Uterus (tissue), 3 donors: ENCODE measurements at regions not wholly inside any gene's neighbourhood (a gene's known extent, or its start where the extent isn't known, plus 50 kb on each side); places are given as distances from the start of the nearest gene placed in this dataset.

Source experiments
- DNase-seq, 2 donors: peaks; one replicate each; pipeline ENCODE4 v3.0.0-alpha.2; 2019 to 2020
- H3K27ac ChIP-seq, 2 donors: fragments of 200-600 bp; sonication (generic); 1 replicate in 1 of 2; 2 replicates in 1 of 2; pipeline ENCODE4 v1.5.1; 2016 to 2018
- H3K27me3 ChIP-seq, 2 donors: fragments of 200-600 bp; sonication (generic); one replicate each; pipeline ENCODE4 v1.5.1; 2018 to 2019; ENCODE audit warnings: control low read depth in 1 of 2
- H3K36me3 ChIP-seq, 2 donors: fragments of 200-600 bp; sonication (generic); one replicate each; pipeline ENCODE4 v1.5.1; 2019; ENCODE audit warnings: control low read depth in 1 of 2
- H3K4me1 ChIP-seq, 2 donors: fragments of 200-600 bp; sonication (generic); one replicate each; pipeline ENCODE4 v1.5.1; 2018 to 2019; ENCODE audit warnings: control low read depth in 1 of 2
- H3K4me3 ChIP-seq, 2 donors: fragments of 200-600 bp; sonication (generic); 1 replicate in 1 of 2; 2 replicates in 1 of 2; pipeline ENCODE4 v1.5.1; 2018 to 2019; ENCODE audit warnings: mild to moderate bottlenecking in 1 of 2
- H3K9me3 ChIP-seq, 2 donors: fragments of 200-600 bp; sonication (generic); one replicate each; pipeline ENCODE4 v1.5.1; 2019; ENCODE audit warnings: control low read depth in 1 of 2
- POLR2A ChIP-seq, 2 donors: fragments of 450-650 bp; IDR thresholded peaks; one replicate each; pipeline ENCODE4 v1.6.1; 2016; ENCODE audit warnings: antibody characterized with exemption in 2 of 2, mild to moderate bottlenecking in 1 of 2, moderate library complexity in 1 of 2
- intact Hi-C: fragments of 100-400 bp; cut with DNase I; formaldehyde crosslinking; loops from one replicate; pipeline ENCODE4 v1.15.1; 2023; ENCODE audit warnings: low total_unique reads
- TF ChIP-seq, protein P1 (sequence below), 4 experiments: fragments of 200-600 bp in 2 of 4; fragments of 450-650 bp in 2 of 4; sonication (generic) in 2 of 4; IDR thresholded peaks; one replicate each; pipeline ENCODE4 v1.5.1; 2016 to 2019; ENCODE audit warnings: antibody characterized with exemption in 4 of 4, mild to moderate bottlenecking in 2 of 4, moderate library complexity in 1 of 4
- donor health status: DM: yes; HTN: yes; CAD: no.

DNA sequence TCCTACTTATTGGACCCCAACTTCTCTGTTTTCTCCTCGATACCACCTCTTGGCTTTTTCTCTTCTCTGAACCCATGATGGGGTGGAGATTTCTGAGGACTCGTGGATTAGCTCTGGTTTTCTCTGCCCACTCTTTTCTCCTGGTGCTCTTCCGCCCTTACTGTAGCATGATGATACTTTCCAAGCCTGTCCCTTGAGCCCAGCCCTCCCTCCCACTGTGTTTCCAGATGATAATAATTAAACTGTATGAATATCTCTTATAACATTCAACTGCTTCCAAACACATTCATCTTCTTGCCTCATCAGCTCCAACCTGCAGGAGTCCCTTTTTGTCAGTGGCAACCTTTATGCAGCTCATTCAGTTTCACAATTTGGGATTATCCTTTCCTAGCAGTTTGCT, 494.2 kb upstream of the KLF4 start:
- no peaks in the 10 kb centered on the region for H3K9me3 ChIP-seq
- no peak overlapping the region for H3K4me3 ChIP-seq
- no peaks in the 10 kb centered on the region for H3K36me3 ChIP-seq
- TF ChIP-seq POLR2A (IDR thresholded peaks at IDR 0.05): no peak
- TF ChIP-seq, protein P1, sequence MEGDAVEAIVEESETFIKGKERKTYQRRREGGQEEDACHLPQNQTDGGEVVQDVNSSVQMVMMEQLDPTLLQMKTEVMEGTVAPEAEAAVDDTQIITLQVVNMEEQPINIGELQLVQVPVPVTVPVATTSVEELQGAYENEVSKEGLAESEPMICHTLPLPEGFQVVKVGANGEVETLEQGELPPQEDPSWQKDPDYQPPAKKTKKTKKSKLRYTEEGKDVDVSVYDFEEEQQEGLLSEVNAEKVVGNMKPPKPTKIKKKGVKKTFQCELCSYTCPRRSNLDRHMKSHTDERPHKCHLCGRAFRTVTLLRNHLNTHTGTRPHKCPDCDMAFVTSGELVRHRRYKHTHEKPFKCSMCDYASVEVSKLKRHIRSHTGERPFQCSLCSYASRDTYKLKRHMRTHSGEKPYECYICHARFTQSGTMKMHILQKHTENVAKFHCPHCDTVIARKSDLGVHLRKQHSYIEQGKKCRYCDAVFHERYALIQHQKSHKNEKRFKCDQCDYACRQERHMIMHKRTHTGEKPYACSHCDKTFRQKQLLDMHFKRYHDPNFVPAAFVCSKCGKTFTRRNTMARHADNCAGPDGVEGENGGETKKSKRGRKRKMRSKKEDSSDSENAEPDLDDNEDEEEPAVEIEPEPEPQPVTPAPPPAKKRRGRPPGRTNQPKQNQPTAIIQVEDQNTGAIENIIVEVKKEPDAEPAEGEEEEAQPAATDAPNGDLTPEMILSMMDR (IDR thresholded peaks at IDR 0.05): no peak
- H3K4me1 ChIP-seq: no peaks in the 10 kb centered on the region
- H3K27me3 ChIP-seq: no peaks in the 10 kb centered on the region
- no peak overlapping the region for H3K27ac ChIP-seq
- intact Hi-C loops: no loop called here
- no peak for DNase-seq

- H3K4me3 ChIP-seq: no peak overlapping the region
- H3K9me3 ChIP-seq: no peaks in the 10 kb centered on the region
- no peaks in the 10 kb centered on the region for H3K36me3 ChIP-seq
- no peak for DNase-seq
- no peaks in the 10 kb centered on the region for H3K4me1 ChIP-seq
- no peak overlapping the region for H3K27ac ChIP-seq
- H3K27me3 ChIP-seq: no peaks in the 10 kb centered on the region
- no peak for TF ChIP-seq POLR2A (IDR thresholded peaks at IDR 0.05)
- TF ChIP-seq, protein P1 (IDR thresholded peaks at IDR 0.05): no peak
- intact Hi-C loops: no loop called here
Measured at GRCh38 chr9:107983181-107983603, 493.6 kb upstream of the KLF4 start.

- Histone ChIP-seq H3K36me3 (no peaks in the 10 kb centered on the region), H3K4me3 (no peak overlapping the region), H3K27me3 (no peaks in the 10 kb centered on the region), H3K9me3 (no peaks in the 10 kb centered on the region), H3K27ac (no peak overlapping the region), H3K4me1 (no peaks in the 10 kb centered on the region)
- no peak for DNase-seq
- intact Hi-C loops: no loop called here
- TF ChIP-seq, protein P1 (IDR thresholded peaks at IDR 0.05): no peak
- no peak for TF ChIP-seq POLR2A (IDR thresholded peaks at IDR 0.05)
Measured at GRCh38 chr9:107982745-107983144, 493.2 kb upstream of the KLF4 start.

DNA sequence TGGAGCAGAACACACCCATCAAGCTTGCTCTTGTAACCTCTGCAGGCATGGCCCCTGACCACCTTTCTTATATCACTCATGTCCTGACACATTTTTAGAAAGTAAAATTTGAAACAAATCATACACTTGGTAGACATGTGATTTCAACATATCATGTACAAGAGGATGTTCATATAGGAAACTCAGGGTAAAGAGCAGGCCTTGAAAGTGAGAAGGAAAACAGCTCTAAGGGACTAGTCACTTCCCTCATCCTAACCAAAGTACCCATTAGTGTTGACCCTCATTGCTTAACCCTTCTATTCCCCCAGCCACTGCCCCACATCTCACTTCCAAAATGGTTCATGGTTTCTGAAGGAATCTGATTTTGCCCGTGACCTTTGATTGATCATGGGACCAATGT, 492.4 kb upstream of the KLF4 start:
- intact Hi-C loops: no loop called here

DNA sequence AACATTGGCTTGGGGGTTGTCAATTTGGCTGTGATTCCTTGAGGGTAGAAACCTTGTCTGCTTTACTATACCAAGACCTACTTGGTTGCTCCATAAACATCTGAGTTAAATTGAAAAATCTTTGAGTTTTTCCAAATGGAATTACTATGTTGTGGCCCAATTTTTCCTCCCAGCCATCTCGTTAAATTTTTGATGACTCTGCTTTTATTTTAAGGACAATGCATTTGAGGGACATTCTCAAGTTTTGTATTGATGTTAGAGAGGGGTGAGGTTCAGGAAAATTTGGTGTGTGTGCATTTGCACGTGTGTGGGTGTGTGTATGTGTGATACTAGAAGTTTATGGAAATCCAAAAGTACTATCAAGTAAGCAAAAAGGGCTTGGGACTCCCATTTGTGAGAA, 491.4 kb upstream of the KLF4 start:
- H3K27ac ChIP-seq: no peak overlapping the region
- no peaks in the 10 kb centered on the region for H3K9me3 ChIP-seq
- TF ChIP-seq, protein P1 (IDR thresholded peaks at IDR 0.05): no peak
- no peak for TF ChIP-seq POLR2A (IDR thresholded peaks at IDR 0.05)
- no peaks in the 10 kb centered on the region for H3K36me3 ChIP-seq
- intact Hi-C loops: no loop called here
- no peaks in the 10 kb centered on the region for H3K27me3 ChIP-seq
- no peak overlapping the region for H3K4me3 ChIP-seq
- no peak for DNase-seq
- H3K4me1 ChIP-seq: no peaks in the 10 kb centered on the region

More for the DNA sequence above, 492.4 kb upstream of the KLF4 start:
- Histone ChIP-seq H3K36me3 (no peaks in the 10 kb centered on the region), H3K27ac (no peak overlapping the region), H3K4me1 (no peaks in the 10 kb centered on the region), H3K9me3 (no peaks in the 10 kb centered on the region), H3K27me3 (no peaks in the 10 kb centered on the region), H3K4me3 (no peak overlapping the region)
- TF ChIP-seq, protein P1 (IDR thresholded peaks at IDR 0.05): no peak
- TF ChIP-seq POLR2A (IDR thresholded peaks at IDR 0.05): no peak
- no peak for DNase-seq
